ENCODE measurements at regions not wholly inside any gene's neighbourhood (a gene's known extent, or its start where the extent isn't known, plus 50 kb on each side); places are given as distances from the start of the nearest gene placed in this dataset.

DNA sequence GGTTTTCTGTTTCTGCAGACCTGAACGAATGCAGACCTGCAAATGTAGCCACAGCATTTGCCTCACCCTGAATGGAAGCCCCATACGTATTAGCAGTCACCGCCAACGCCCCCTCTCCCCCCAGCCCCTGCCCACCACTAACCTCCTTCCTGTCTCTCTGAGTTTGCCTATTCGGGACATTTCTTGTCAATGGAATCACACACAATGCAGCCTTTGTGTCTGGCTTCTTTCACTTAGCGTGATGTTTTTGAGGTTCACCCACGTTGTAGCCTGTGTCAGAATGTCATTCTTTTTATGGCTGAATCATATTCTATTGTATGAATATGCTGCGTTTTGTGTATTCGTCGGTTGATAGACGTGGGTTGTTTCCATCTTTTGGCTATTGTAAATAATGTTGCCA is 178.6 kb downstream of the AACS start:
- H3K4me1 ChIP-seq (ENCODE audit: insufficient read depth, low read length): peaks cover 20% of the 10 kb centered on the region; the same call in 1 of the 2 replicates

DNA sequence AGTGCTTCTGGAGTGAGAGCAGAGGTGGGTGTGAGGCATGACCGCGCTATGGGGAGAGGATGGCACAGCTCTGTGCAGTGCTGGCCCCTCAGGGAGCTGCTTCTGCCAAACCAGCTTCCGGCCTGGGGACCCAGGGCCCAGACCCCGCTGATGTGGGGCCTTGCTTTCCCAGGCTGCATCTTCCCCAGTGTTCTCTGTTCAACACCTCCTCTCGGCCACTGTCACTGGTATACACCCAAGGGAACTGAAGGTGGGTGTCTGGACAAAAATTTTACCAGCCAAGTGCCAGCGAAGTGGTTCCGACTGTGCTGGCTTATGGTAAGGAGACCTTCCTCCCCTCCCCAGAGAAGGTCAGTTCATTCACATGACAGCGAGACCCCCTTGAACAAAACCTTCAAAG is 179.1 kb downstream of the AACS start:
- Histone ChIP-seq H3K9ac (ENCODE audit: low read depth, low read length) (no peak overlapping the region), H3K36me3 (ENCODE audit: insufficient read depth, low read length) (no peaks in the 10 kb centered on the region; the same call in 1 of the 2 replicates), H3K4me1 (ENCODE audit: insufficient read depth, low read length) (peaks cover 20% of the 10 kb centered on the region; the same call in 1 of the 2 replicates)

More for the DNA sequence above, 178.6 kb downstream of the AACS start:
- H3K9ac ChIP-seq (ENCODE audit: low read depth, low read length): no peak overlapping the region
- H3K36me3 ChIP-seq (ENCODE audit: insufficient read depth, low read length): no peaks in the 10 kb centered on the region; the same call in 1 of the 2 replicates
- H3K9me3 ChIP-seq (ENCODE audit: control insufficient read depth, insufficient read depth, low read length): no peaks in the 10 kb centered on the region

DNA sequence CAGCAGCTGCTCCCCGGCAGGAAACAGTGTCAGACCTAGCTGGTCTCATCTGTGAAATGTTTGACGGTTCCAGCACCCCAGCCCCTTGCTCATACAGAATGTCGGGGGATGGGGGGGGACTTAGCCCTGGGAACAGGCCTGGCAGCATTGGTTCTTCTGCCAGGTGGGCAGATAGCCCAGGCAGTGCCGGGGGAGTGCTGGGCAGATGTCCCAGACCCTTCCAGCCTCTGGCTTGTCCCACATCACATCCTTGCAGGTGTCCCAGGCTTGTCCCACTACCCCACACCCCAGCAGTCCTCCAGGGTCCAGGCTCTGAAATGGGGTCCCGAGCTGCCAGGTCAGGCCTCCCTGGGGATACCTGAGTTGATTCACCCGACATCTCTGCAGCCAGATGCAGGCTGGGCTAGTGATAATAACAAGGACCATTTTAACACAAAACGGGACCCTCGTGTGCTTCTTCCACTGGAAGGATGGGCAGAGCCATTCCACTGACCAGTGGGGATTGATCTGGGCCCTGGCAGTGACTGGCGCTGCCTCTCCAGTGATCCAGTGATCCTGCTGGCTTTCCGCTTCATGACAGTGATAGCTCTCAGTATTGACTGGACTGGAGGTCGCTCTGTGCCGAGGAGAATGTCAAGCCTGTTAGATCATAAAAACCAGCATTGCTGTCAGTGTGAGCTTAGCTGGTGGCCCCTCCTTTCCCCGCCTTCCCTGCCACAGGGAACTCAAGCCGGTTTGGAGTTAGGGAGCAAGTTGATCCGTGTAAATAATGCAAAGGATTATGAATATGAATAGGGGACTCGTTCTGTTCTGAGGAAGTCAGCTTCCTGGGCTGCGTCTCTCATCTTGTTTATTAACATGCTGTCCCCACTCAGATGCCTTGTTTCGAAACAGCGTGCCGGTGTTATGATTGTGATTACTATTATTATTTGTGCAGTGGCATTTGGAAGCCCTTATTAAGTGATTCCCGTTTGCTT is 180.6 kb downstream of the AACS start:
- no peak overlapping the region for H3K9ac ChIP-seq (ENCODE audit: low read depth, low read length)
- no peaks in the 10 kb centered on the region; the same call in 1 of the 2 replicates for H3K36me3 ChIP-seq (ENCODE audit: insufficient read depth, low read length)
- H3K4me1 ChIP-seq (ENCODE audit: insufficient read depth, low read length): peaks cover 11% of the 10 kb centered on the region; the same call in 1 of the 2 replicates
- no peaks in the 10 kb centered on the region for H3K9me3 ChIP-seq (ENCODE audit: control insufficient read depth, insufficient read depth, low read length)

More for the DNA sequence above, 179.1 kb downstream of the AACS start:
- no peaks in the 10 kb centered on the region for H3K9me3 ChIP-seq (ENCODE audit: control insufficient read depth, insufficient read depth, low read length)

DNA sequence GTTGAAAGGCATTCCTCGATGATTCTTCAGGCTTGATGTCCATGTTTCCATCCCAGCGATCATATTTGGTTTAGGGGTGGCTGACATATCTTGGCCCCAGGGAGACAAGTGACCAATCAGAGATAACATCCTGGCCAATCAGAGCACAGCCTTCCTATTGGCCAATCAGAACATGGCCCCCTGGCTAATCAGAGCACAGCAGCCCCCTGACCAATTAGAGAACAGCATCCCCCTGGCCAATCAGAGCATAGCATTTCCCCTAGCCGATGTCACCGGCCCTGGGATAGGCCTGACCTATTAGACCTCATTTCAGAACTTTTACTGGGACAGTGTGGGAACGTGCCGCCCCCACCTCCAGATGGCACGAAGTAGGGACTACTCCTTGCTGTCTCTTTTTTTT is 182.2 kb downstream of the AACS start:
- Histone ChIP-seq H3K36me3 (ENCODE audit: insufficient read depth, low read length) (no peaks in the 10 kb centered on the region; the same call in 1 of the 2 replicates), H3K9me3 (ENCODE audit: control insufficient read depth, insufficient read depth, low read length) (no peaks in the 10 kb centered on the region), H3K4me1 (ENCODE audit: insufficient read depth, low read length) (peaks cover 11% of the 10 kb centered on the region; the same call in 1 of the 2 replicates), H3K9ac (ENCODE audit: low read depth, low read length) (no peak overlapping the region)

DNA sequence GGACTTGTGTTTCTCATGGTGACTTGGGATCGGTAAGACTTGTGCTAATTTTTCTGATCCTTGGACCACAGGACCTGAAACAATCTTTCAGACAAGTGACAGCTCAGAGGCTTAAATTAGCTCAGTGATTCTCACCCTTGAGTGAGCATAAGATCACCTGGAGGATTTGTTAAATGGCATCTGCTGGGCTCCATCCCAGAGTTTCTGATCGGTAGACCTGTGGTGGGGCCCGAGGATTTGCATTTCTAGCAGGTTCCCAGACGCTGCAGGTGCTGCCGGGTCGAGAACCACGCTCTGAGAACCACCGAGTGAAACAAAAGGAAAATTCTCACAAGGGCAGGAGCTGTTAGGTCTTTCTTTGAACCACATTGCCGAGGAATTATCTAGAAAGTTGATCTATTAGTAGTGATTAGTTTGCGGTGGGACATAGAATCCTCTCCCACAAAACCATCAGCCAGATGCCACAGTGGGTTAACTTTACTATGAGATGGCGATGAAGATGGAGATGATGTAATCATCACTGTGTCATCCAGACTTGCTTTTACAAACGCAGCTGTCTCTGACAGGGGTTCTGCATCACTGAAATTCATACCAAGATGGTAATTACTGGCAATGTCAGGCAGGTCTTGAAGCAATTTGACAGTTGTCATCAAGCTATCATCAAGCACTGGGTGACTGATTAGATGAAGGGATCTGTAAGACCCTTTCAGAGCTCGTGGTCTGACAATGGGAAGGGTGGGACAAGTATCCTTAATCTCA is 184.0 kb downstream of the AACS start:
- Histone ChIP-seq H3K9ac (ENCODE audit: low read depth, low read length) (no peak overlapping the region), H3K36me3 (ENCODE audit: insufficient read depth, low read length) (no peaks in the 10 kb centered on the region), H3K9me3 (ENCODE audit: control insufficient read depth, insufficient read depth, low read length) (no peaks in the 10 kb centered on the region), H3K4me1 (ENCODE audit: insufficient read depth, low read length) (peaks cover 11% of the 10 kb centered on the region; the same call in 1 of the 2 replicates)

DNA sequence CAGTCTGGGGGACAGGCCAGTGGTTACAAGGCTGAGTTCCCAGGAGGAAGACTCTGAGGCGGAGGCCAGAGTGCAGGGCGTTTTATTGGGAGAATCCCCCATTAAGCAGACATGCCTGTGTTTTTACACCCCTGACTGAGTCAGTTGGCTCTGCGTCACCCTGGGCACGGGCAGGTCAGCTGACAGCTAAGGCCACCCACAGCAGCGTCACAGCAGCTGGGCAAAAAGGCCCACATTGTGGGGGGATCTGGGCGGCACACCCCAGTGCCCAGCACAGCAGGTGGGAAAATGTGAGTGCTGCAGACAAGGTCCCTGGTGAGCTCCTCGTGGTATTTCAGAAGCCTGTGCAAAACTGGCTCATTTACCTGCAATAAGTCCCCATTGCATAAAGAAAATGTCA is 184.7 kb downstream of the AACS start:
- H3K4me1 ChIP-seq (ENCODE audit: insufficient read depth, low read length): peaks cover 11% of the 10 kb centered on the region; the same call in 1 of the 2 replicates
- no peaks in the 10 kb centered on the region for H3K9me3 ChIP-seq (ENCODE audit: control insufficient read depth, insufficient read depth, low read length)
- no peaks in the 10 kb centered on the region for H3K36me3 ChIP-seq (ENCODE audit: insufficient read depth, low read length)
- no peak overlapping the region for H3K9ac ChIP-seq (ENCODE audit: low read depth, low read length)

DNA sequence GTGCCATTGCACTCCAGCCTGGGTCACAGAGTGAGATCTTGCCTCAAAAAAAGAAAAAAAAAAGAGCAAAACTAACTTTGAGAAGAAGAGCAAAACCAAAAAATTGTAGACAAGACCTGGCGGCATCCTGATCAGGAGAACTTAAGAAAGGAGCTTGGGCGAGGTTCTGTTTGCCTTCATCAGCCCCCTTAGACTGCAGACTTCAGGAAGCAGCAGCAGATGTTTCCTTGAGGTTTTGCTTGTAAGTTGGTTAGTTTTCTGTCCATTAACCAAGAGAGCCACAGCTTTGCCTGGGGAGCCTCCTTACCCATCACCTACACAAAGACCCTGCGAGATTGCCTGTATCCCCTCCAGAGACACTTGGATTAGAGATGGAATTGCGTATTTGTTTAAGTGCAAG is 189.0 kb downstream of the AACS start:
- H3K9me3 ChIP-seq (ENCODE audit: control insufficient read depth, insufficient read depth, low read length): peaks cover 2% of the 10 kb centered on the region; the same call in 1 of the 2 replicates
- H3K4me1 ChIP-seq (ENCODE audit: insufficient read depth, low read length): no peaks in the 10 kb centered on the region
- no peak overlapping the region for H3K9ac ChIP-seq (ENCODE audit: low read depth, low read length)
- H3K36me3 ChIP-seq (ENCODE audit: insufficient read depth, low read length): peaks cover 3% of the 10 kb centered on the region; the same call in 1 of the 2 replicates

DNA sequence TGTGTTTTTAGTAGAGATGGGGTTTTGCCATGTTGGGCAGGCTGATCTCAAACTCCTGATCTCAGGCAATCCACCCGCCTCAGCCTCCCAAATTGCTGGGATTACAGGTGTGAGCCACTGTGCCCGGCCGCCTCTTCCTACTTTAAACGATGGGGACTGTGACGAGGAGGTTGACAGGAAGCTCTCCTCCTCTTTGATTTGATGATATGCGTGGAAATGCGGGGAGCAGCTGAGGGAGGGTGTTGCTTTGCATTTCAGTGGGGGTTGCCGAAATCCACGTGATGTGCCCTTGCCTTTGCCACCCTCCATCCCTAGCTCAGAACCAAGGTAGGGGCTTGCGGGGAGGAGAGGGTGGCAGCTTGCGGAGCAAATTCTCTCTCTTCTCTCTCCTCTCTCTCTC is 189.6 kb downstream of the AACS start:
- H3K9ac ChIP-seq (ENCODE audit: low read depth, low read length): no peak overlapping the region
- H3K36me3 ChIP-seq (ENCODE audit: insufficient read depth, low read length): peaks cover 3% of the 10 kb centered on the region
- H3K4me1 ChIP-seq (ENCODE audit: insufficient read depth, low read length): no peaks in the 10 kb centered on the region
- peaks cover 2% of the 10 kb centered on the region; the same call in 1 of the 2 replicates for H3K9me3 ChIP-seq (ENCODE audit: control insufficient read depth, insufficient read depth, low read length)

GRCh38 chr12:125255935-125256633 is 190.8 kb downstream of the AACS start:
- H3K9me3 ChIP-seq (ENCODE audit: control insufficient read depth, insufficient read depth, low read length): peaks cover 2% of the 10 kb centered on the region; the same call in 1 of the 2 replicates
- no peaks in the 10 kb centered on the region for H3K4me1 ChIP-seq (ENCODE audit: insufficient read depth, low read length)
- H3K9ac ChIP-seq (ENCODE audit: low read depth, low read length): no peak overlapping the region
- H3K36me3 ChIP-seq (ENCODE audit: insufficient read depth, low read length): peaks cover 3% of the 10 kb centered on the region

DNA sequence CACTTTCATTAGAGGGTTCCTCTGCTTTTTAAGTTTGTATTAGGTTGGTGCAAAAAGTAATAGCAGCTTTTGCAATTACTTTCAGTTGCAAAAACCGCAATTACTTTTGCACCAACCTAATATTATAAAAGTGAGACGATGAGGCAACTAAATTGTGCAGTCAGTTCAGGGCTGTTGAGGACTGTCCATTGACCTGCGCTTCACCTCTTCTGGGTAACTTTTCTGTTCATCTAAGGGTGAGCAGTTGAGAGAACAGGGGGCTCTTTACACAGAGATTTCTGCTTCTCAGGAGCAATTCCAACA is 191.3 kb downstream of the AACS start:
- Histone ChIP-seq H3K4me1 (ENCODE audit: insufficient read depth, low read length) (no peaks in the 10 kb centered on the region), H3K9me3 (ENCODE audit: control insufficient read depth, insufficient read depth, low read length) (peaks cover 2% of the 10 kb centered on the region; the same call in 1 of the 2 replicates), H3K36me3 (ENCODE audit: insufficient read depth, low read length) (peaks cover 3% of the 10 kb centered on the region), H3K9ac (ENCODE audit: low read depth, low read length) (no peak overlapping the region)

- Histone ChIP-seq H3K9me3 (ENCODE audit: control insufficient read depth, insufficient read depth, low read length) (peaks cover 2% of the 10 kb centered on the region), H3K36me3 (ENCODE audit: insufficient read depth, low read length) (peaks cover 3% of the 10 kb centered on the region), H3K9ac (ENCODE audit: low read depth, low read length) (no peak overlapping the region), H3K4me1 (ENCODE audit: insufficient read depth, low read length) (no peaks in the 10 kb centered on the region)
Measured at GRCh38 chr12:125259178-125259867, 194.1 kb downstream of the AACS start.

DNA sequence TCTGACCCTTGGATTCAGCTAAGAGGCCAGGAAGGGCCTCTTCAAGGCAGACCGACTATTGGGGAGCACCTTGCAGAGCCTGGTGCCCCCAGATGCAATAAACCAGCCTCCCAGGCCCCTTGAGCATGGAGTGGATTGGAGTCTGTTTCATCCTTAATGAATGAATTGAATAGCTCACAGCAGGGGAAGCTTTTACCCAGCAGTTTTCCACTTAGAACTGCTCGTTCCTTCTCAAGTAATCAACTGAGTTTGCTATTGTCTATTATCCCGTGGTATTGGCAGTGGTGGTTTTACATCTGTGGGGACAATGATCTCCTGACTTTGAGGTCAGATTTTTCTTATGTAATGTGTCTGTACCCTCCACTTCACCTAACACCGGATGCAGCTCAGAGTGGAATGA is 197.6 kb downstream of the AACS start:
- Histone ChIP-seq H3K9ac (ENCODE audit: low read depth, low read length) (no peak overlapping the region), H3K4me1 (ENCODE audit: insufficient read depth, low read length) (no peaks in the 10 kb centered on the region), H3K9me3 (ENCODE audit: control insufficient read depth, insufficient read depth, low read length) (peaks cover 2% of the 10 kb centered on the region), H3K36me3 (ENCODE audit: insufficient read depth, low read length) (peaks cover 3% of the 10 kb centered on the region)

- Histone ChIP-seq H3K9ac (ENCODE audit: low read depth, low read length) (no peak overlapping the region), H3K36me3 (ENCODE audit: insufficient read depth, low read length) (no peaks in the 10 kb centered on the region; the same call in 1 of the 2 replicates), H3K4me1 (ENCODE audit: insufficient read depth, low read length) (no peaks in the 10 kb centered on the region), H3K9me3 (ENCODE audit: control insufficient read depth, insufficient read depth, low read length) (no peaks in the 10 kb centered on the region; the same call in none of the 2 replicates)
Measured at GRCh38 chr12:125263385-125263784, 198.2 kb downstream of the AACS start.

Measured in ES-I3 (cell line).